ENCODE measurements at regions not wholly inside any gene's neighbourhood (a gene's known extent, or its start where the extent isn't known, plus 50 kb on each side); places are given as distances from the start of the nearest gene placed in this dataset.

- no peak for ATAC-seq
- DNase-seq: no peak
- intact Hi-C loops (cut with DNase I): no loop called here
- H3K27me3 ChIP-seq: no peaks in the 10 kb centered on the region
- no peaks in the 10 kb centered on the region for H3K9me3 ChIP-seq
- WGBS (ENCODE audit: insufficient coverage, low coverage, low lambda C conversion rate, missing lambda C conversion rate): 78% methylated on average over 7 of the region's 9 CpGs
- H3K4me1 ChIP-seq: no peaks in the 10 kb centered on the region
- no peak for TF ChIP-seq POLR2A (IDR thresholded peaks at IDR 0.05)
- TF ChIP-seq, protein P1, sequence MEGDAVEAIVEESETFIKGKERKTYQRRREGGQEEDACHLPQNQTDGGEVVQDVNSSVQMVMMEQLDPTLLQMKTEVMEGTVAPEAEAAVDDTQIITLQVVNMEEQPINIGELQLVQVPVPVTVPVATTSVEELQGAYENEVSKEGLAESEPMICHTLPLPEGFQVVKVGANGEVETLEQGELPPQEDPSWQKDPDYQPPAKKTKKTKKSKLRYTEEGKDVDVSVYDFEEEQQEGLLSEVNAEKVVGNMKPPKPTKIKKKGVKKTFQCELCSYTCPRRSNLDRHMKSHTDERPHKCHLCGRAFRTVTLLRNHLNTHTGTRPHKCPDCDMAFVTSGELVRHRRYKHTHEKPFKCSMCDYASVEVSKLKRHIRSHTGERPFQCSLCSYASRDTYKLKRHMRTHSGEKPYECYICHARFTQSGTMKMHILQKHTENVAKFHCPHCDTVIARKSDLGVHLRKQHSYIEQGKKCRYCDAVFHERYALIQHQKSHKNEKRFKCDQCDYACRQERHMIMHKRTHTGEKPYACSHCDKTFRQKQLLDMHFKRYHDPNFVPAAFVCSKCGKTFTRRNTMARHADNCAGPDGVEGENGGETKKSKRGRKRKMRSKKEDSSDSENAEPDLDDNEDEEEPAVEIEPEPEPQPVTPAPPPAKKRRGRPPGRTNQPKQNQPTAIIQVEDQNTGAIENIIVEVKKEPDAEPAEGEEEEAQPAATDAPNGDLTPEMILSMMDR (IDR thresholded peaks at IDR 0.05): no peak
- H3K4me3 ChIP-seq: no peak overlapping the region
- H3K27ac ChIP-seq: no peak overlapping the region
- H3K36me3 ChIP-seq: no peaks in the 10 kb centered on the region
These were observed 519.2 kb upstream of the NOX3 start for GRCh38 chr6:155974811-155975323.

DNA sequence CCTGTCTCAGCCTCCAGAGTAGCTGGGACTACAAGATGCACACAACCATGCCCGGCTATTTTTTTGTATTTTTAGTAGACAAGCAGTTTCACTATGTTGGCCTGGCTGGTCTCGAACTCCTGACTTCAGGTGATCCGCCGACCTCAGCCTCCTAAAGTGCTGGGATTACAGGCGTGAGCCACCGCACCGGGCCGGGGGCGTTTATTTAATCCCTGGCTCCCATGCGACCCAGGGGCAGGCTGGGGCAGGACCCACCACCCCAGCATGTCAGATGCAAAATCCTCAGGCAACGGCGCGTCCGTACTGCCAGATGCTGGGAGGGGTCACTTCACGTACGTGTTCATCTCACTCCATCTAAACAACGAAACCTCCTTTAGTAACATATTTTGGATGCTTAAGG lies 518.7 kb upstream of the NOX3 start:
- no peaks in the 10 kb centered on the region for H3K4me1 ChIP-seq
- ATAC-seq (no peak), DNase-seq (no peak)
- no peaks in the 10 kb centered on the region for H3K36me3 ChIP-seq
- no peaks in the 10 kb centered on the region for H3K27me3 ChIP-seq
- H3K27ac ChIP-seq: no peak overlapping the region
- WGBS (ENCODE audit: insufficient coverage, low coverage, low lambda C conversion rate, missing lambda C conversion rate): 72% methylated on average over 11 of the region's 17 CpGs
- intact Hi-C loops (cut with DNase I): no loop called here
- no peak overlapping the region for H3K4me3 ChIP-seq
- no peaks in the 10 kb centered on the region for H3K9me3 ChIP-seq
- TF ChIP-seq, protein P1 (IDR thresholded peaks at IDR 0.05): no peak
- TF ChIP-seq POLR2A (IDR thresholded peaks at IDR 0.05): no peak

DNA sequence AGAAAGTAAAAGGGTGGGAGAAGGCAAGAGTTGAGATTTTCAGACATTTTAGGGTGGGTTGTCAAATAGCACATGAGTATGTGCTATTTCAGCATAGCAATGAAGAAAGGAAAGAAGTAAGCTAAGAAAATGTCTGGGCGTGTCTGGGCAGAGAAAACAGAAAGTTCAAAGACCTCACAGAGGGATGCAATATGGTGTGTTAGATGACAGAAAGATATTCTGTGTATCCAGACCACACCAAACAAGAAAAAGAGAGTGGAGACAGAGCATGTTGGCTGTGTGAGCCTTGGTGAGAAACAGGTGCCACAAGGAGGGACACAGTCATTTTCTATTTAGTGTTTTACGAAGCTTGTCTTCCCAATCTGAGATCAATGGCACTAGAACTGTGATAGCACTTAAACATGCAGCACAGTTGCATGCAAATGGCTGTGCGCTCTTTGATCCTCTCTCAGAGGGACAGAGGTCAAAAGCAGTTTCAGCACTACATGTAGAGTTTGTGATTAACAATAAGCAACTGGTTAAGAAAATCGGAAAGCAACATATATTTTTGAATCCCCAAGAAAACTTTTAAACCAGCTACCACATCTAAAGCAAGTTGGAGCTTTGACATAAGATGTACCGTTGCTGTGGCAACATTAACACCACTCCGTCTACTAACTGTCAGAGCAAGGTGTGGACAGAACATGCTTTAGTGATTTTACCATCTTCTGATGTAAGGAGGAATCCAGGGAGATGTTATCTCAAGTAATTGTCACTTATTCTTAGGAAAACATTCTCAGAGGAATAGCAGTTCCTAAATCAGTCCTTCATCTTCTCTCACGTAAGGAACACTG lies 515.5 kb upstream of the NOX3 start:
- DNase-seq (no peak), ATAC-seq (no peak)
- Histone ChIP-seq H3K27me3 (no peaks in the 10 kb centered on the region), H3K9me3 (no peaks in the 10 kb centered on the region), H3K36me3 (no peaks in the 10 kb centered on the region), H3K4me1 (no peaks in the 10 kb centered on the region), H3K27ac (no peak overlapping the region), H3K4me3 (no peak overlapping the region)
- TF ChIP-seq POLR2A (IDR thresholded peaks at IDR 0.05): no peak
- TF ChIP-seq, protein P1 (IDR thresholded peaks at IDR 0.05): no peak
- intact Hi-C loops (cut with DNase I): no loop called here
- WGBS (ENCODE audit: insufficient coverage, low coverage, low lambda C conversion rate, missing lambda C conversion rate): 46% methylated on average over 7 of the region's 7 CpGs

GRCh38 chr6:155970472-155970871 lies 514.8 kb upstream of the NOX3 start:
- intact Hi-C loops (cut with DNase I): no loop called here

More at GRCh38 chr6:155970472-155970871, 514.8 kb upstream of the NOX3 start:
- Histone ChIP-seq H3K4me1 (no peaks in the 10 kb centered on the region), H3K27ac (no peak overlapping the region), H3K9me3 (no peaks in the 10 kb centered on the region), H3K4me3 (no peak overlapping the region), H3K27me3 (no peaks in the 10 kb centered on the region), H3K36me3 (no peaks in the 10 kb centered on the region)
- DNase-seq (no peak), ATAC-seq (no peak)
- TF ChIP-seq, protein P1 (IDR thresholded peaks at IDR 0.05): no peak
- no peak for TF ChIP-seq POLR2A (IDR thresholded peaks at IDR 0.05)
